Calu3 (cell line): ENCODE measurements at regions not wholly inside any gene's neighbourhood (a gene's known extent, or its start where the extent isn't known, plus 50 kb on each side); places are given as distances from the start of the nearest gene placed in this dataset.

Experiments
- BruUV-seq: library from RNA; stranded (reverse); fragments of 400-500 nt; replicated peaks from 2 replicates; lab custom pipeline; 2021; lab: Mats Ljungman, UMichigan
- CTCF ChIA-PET: fragments of 300-600 bp; sonication (Branson Sonifier 250); formaldehyde crosslinking; loops from one replicate; lab custom pipeline; 2022; ENCODE audit warnings: antibody characterized with exemption; lab: Charles Lee
- DNase-seq: peaks from one replicate; pipeline ENCODE4 v3.0.0; 2022
- H3K27ac Mint-ChIP-seq: one replicate; pipeline ENCODE4 v1.8.0; 2022; ENCODE audit warnings: mixed read lengths; ENCODE audit not compliant: unreplicated experiment
- H3K27me3 Mint-ChIP-seq: one replicate; pipeline ENCODE4 v1.8.0; 2022; ENCODE audit warnings: mixed read lengths; ENCODE audit not compliant: unreplicated experiment
- H3K36me3 Mint-ChIP-seq: one replicate; pipeline ENCODE4 v1.8.0; 2022; ENCODE audit warnings: mild to moderate bottlenecking, moderate library complexity, mixed read lengths; ENCODE audit not compliant: insufficient read depth, unreplicated experiment
- H3K4me1 Mint-ChIP-seq: one replicate; pipeline ENCODE4 v1.8.0; 2022; ENCODE audit warnings: mild to moderate bottlenecking, low read depth, mixed read lengths; ENCODE audit not compliant: unreplicated experiment
- H3K4me3 Mint-ChIP-seq: one replicate; pipeline ENCODE4 v1.8.0; 2022; ENCODE audit warnings: mild to moderate bottlenecking, low read depth, moderate library complexity, mixed read lengths; ENCODE audit not compliant: unreplicated experiment
- H3K9me3 Mint-ChIP-seq: one replicate; pipeline ENCODE4 v1.8.0; 2022; ENCODE audit warnings: low read depth, mixed read lengths; ENCODE audit not compliant: unreplicated experiment
- CTCF ChIP-seq: fragments of 200-600 bp; IDR thresholded peaks from one replicate; pipeline ENCODE4 v1.8.0; 2022; ENCODE audit warnings: antibody characterized with exemption; ENCODE audit not compliant: unreplicated experiment
- intact Hi-C: fragments of 100-400 bp; cut with micrococcal nuclease; formaldehyde crosslinking; loops from one replicate; pipeline ENCODE4 v1.10.0; 2022; ENCODE audit not compliant: unreplicated experiment

GRCh38 chr19:20423381-20424197 is 142.0 kb downstream of the ZNF737 start:
- DNase-seq: peak; percentile 21
- Mint-ChIP-seq H3K4me1 (no peaks in the 10 kb centered on the region), H3K27ac (peak overlapping the region; percentile 44), H3K36me3 (peaks cover 25% of the 10 kb centered on the region), H3K27me3 (no peaks in the 10 kb centered on the region), H3K9me3 (peaks cover 4% of the 10 kb centered on the region), H3K4me3 (peak overlapping the region; percentile 71)
- TSS peak; percentile 78 for BruUV-seq
- CTCF ChIA-PET: no interaction called here
- TF ChIP-seq CTCF: no peak
- intact Hi-C loops: no loop called here

- BruUV-seq: no TSS peak
These were observed 143.1 kb downstream of the ZNF737 start for GRCh38 chr19:20422216-20423205.

GRCh38 chr19:20416661-20417060 is 148.9 kb downstream of the ZNF737 start:
- no TSS peak for BruUV-seq
- CTCF ChIA-PET: no interaction called here
- intact Hi-C loops: no loop called here
- no peak for TF ChIP-seq CTCF
- H3K4me1 Mint-ChIP-seq: no peaks in the 10 kb centered on the region
- peaks cover 1% of the 10 kb centered on the region for H3K9me3 Mint-ChIP-seq
- no peaks in the 10 kb centered on the region for H3K27me3 Mint-ChIP-seq
- H3K36me3 Mint-ChIP-seq: no peaks in the 10 kb centered on the region
- no peak overlapping the region for H3K4me3 Mint-ChIP-seq
- no peak for DNase-seq
- no peak overlapping the region for H3K27ac Mint-ChIP-seq

More at GRCh38 chr19:20422216-20423205, 143.1 kb downstream of the ZNF737 start:
- intact Hi-C loops: no loop called here
- Mint-ChIP-seq H3K27me3 (no peaks in the 10 kb centered on the region), H3K36me3 (peaks cover 25% of the 10 kb centered on the region), H3K9me3 (peaks cover 4% of the 10 kb centered on the region), H3K27ac (no peak overlapping the region), H3K4me1 (no peaks in the 10 kb centered on the region), H3K4me3 (peak overlapping the region; percentile 71)
- CTCF ChIA-PET: no interaction called here
- no peak for TF ChIP-seq CTCF
- no peak for DNase-seq

DNA sequence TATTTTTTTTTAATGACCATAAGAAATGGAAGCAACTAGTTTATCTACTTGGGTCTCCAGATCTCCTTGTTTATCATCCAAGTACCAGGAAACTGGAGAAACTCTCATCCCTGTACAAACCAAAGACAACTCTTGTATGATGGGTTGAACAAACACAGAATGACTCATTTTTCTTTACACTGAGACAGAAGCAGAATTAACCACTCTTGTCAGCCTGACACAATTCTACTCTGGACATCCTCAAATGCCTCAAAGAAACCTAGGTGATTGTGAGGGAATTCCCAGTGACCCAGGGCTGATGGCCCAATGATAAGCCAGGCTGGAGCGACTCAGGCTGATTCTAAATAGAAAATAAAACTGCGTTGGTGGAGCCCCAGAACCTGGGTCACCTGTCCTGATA is 151.5 kb downstream of the ZNF737 start:
- peaks cover 3% of the 10 kb centered on the region for H3K9me3 Mint-ChIP-seq
- intact Hi-C loops: no loop called here
- H3K4me3 Mint-ChIP-seq: no peak overlapping the region
- no peaks in the 10 kb centered on the region for H3K36me3 Mint-ChIP-seq
- H3K4me1 Mint-ChIP-seq: no peaks in the 10 kb centered on the region
- H3K27ac Mint-ChIP-seq: no peak overlapping the region
- DNase-seq: no peak
- BruUV-seq: no TSS peak
- TF ChIP-seq CTCF: no peak
- H3K27me3 Mint-ChIP-seq: no peaks in the 10 kb centered on the region
- CTCF ChIA-PET: no interaction called here
